ENCODE measurements at regions not wholly inside any gene's neighbourhood (a gene's known extent, or its start where the extent isn't known, plus 50 kb on each side); places are given as distances from the start of the nearest gene placed in this dataset.

- 63 to 72% methylated on average over 4 of the region's 4 CpGs for WGBS, 2 donors
- DNase-seq (no peak), ATAC-seq (no peak)
- Histone ChIP-seq H3K27me3 (peaks cover 0 to 2% (median 0%) of the 10 kb centered on the region in 7 donors), H3K27ac (no peak overlapping the region), H3K4me1 (no peaks in the 10 kb centered on the region), H3K36me3 (no peaks in the 10 kb centered on the region), H3K9me3 (no peaks in the 10 kb centered on the region), H3K4me3 (no peak overlapping the region)
- intact Hi-C loops (cut with DNase I) = no loop called here
- TF ChIP-seq, protein P1, sequence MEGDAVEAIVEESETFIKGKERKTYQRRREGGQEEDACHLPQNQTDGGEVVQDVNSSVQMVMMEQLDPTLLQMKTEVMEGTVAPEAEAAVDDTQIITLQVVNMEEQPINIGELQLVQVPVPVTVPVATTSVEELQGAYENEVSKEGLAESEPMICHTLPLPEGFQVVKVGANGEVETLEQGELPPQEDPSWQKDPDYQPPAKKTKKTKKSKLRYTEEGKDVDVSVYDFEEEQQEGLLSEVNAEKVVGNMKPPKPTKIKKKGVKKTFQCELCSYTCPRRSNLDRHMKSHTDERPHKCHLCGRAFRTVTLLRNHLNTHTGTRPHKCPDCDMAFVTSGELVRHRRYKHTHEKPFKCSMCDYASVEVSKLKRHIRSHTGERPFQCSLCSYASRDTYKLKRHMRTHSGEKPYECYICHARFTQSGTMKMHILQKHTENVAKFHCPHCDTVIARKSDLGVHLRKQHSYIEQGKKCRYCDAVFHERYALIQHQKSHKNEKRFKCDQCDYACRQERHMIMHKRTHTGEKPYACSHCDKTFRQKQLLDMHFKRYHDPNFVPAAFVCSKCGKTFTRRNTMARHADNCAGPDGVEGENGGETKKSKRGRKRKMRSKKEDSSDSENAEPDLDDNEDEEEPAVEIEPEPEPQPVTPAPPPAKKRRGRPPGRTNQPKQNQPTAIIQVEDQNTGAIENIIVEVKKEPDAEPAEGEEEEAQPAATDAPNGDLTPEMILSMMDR (IDR thresholded peaks at IDR 0.05) = no peak
Observed at GRCh38 chr1:239322369-239322768, 64.0 kb upstream of the CHRM3 start.

DNA sequence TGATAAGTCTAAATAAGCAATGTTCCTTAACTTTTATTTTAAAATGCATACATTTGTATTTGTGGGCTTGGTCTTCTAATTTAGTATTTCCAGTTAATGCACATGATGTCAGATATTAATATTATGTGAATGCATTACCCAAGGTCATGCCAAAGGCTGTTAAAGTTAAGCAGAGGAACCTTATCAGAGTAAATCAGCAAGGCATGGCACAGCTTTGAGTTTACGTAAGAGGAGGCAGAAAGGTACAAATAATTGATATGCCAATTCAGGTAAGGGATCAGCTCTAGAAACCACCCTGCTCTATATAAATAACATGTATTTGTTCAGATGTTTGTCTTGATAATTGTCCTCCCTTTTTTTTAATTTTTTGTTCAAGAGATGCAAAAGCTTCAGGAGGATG is 64.5 kb upstream of the CHRM3 start:
- no peak overlapping the region for H3K4me3 ChIP-seq
- H3K36me3 ChIP-seq = no peaks in the 10 kb centered on the region
- peaks cover 0 to 2% (median 0%) of the 10 kb centered on the region in 7 donors for H3K27me3 ChIP-seq
- WGBS, 2 donors = 88 to 94% methylated on average over 1 of the region's 1 CpG
- no peaks in the 10 kb centered on the region for H3K9me3 ChIP-seq
- DNase-seq (no peak), ATAC-seq (no peak)
- intact Hi-C loops (cut with DNase I) = no loop called here
- H3K27ac ChIP-seq = no peak overlapping the region
- TF ChIP-seq, protein P1 (IDR thresholded peaks at IDR 0.05) = no peak
- no peaks in the 10 kb centered on the region for H3K4me1 ChIP-seq

DNA sequence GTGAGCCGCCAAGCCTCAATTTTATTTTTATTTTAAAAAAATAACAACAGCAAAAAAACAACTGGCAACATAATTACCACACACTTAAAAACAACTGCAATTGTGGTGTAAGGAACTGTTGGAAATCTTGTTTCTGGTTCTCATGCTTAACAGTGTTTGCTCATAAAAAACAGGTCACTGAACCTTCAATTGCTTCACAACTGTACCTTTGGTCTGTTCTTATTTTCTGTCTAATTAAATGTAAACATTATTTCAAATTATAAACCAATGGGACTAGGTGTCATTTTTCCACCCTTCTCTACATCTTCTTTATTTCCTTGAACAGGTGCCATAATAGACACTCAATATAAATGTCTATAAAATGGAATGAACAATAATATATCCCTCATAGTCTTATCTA is 68.4 kb upstream of the CHRM3 start:
- no peak for ATAC-seq
- Histone ChIP-seq H3K4me3 (no peak overlapping the region), H3K27me3 (peaks cover 0 to 7% (median 0%) of the 10 kb centered on the region in 7 donors), H3K4me1 (no peaks in the 10 kb centered on the region), H3K36me3 (no peaks in the 10 kb centered on the region), H3K27ac (no peak overlapping the region), H3K9me3 (no peaks in the 10 kb centered on the region)
- intact Hi-C loops (cut with DNase I) = no loop called here
- DNase-seq = no peak
- 98 to 100% methylated on average over 1 of the region's 1 CpG for WGBS, 2 donors
- TF ChIP-seq, protein P1 (IDR thresholded peaks at IDR 0.05) = no peak

- WGBS, 2 donors = 82 to 89% methylated on average over 3 of the region's 3 CpGs
- intact Hi-C loops (cut with DNase I) = no loop called here
- no peak for ATAC-seq
Observed at GRCh38 chr1:239315631-239316217, 70.6 kb upstream of the CHRM3 start.

More at GRCh38 chr1:239315631-239316217, 70.6 kb upstream of the CHRM3 start:
- H3K27me3 ChIP-seq = peaks cover 0 to 4% (median 0%) of the 10 kb centered on the region in 7 donors
- no peak for DNase-seq
- H3K4me1 ChIP-seq = no peaks in the 10 kb centered on the region
- H3K9me3 ChIP-seq = no peaks in the 10 kb centered on the region
- no peak overlapping the region for H3K27ac ChIP-seq
- H3K4me3 ChIP-seq = no peak overlapping the region
- no peaks in the 10 kb centered on the region for H3K36me3 ChIP-seq
- TF ChIP-seq, protein P1 (IDR thresholded peaks at IDR 0.05) = no peak

All from heart right ventricle (tissue), 16 donors.